ENCODE measurements at regions not wholly inside any gene's neighbourhood (a gene's known extent, or its start where the extent isn't known, plus 50 kb on each side); places are given as distances from the start of the nearest gene placed in this dataset.

DNA sequence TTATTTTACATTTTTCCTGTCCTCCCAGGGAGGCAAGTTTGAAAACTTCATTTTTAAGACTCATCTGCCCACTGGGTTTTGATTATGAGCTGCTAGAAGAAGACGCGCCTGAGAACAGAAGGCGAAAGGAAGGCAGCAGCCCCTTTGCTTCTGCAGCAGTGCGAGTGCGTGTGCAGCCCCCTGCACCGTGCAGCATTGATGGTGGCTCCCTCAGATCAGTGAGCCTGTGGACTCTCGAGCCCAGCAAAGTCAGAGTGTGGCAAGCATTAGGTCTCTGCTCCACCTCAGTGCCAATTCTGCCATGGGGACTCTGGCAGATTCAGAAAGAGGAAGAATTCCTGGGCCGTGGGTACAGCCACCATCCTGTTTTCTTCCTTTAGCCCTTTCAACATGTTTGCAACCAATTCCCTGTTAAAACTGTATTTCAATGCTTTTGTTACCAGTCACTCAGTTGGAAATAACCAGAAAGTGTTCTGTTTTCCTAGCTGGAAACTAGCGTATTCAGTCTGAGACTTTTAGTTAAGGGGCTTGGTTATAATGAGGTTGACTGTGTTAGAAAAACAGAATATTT is 134.8 kb upstream of the OGFRL1 start:
- H3K36me3 Mint-ChIP-seq (ENCODE audit: low read depth), result no peaks in the 10 kb centered on the region
- TF ChIP-seq, protein P1, sequence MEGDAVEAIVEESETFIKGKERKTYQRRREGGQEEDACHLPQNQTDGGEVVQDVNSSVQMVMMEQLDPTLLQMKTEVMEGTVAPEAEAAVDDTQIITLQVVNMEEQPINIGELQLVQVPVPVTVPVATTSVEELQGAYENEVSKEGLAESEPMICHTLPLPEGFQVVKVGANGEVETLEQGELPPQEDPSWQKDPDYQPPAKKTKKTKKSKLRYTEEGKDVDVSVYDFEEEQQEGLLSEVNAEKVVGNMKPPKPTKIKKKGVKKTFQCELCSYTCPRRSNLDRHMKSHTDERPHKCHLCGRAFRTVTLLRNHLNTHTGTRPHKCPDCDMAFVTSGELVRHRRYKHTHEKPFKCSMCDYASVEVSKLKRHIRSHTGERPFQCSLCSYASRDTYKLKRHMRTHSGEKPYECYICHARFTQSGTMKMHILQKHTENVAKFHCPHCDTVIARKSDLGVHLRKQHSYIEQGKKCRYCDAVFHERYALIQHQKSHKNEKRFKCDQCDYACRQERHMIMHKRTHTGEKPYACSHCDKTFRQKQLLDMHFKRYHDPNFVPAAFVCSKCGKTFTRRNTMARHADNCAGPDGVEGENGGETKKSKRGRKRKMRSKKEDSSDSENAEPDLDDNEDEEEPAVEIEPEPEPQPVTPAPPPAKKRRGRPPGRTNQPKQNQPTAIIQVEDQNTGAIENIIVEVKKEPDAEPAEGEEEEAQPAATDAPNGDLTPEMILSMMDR (IDR thresholded peaks at IDR 0.05; ENCODE audit: unreplicated experiment in 3 of 3), result no peak
- no peak overlapping the region for H3K27ac Mint-ChIP-seq
- H3K4me3 Mint-ChIP-seq, result no peak overlapping the region
- H3K27me3 Mint-ChIP-seq (ENCODE audit: low read depth), result no peaks in the 10 kb centered on the region
- no peaks in the 10 kb centered on the region for H3K9me3 Mint-ChIP-seq
- no peaks in the 10 kb centered on the region for H3K4me1 Mint-ChIP-seq

DNA sequence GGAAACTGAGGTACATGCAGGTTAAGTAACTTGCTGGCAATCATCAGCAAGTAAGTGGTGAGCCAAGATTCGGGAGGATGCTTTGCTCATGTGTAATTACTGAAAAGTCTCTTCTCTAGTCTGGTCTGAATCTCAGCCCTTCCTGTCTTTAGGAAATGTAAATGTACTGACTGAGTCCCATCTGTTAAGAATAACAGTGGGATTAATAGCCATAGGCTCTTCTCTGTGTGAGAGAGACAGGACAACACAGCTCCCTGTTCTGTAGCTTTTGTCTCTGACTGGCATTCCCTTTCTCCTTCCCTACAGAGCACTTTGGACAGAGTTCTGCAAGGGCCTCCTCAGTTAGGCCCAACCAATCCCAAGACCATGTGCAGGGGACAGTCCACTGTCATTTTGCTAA is 131.3 kb upstream of the OGFRL1 start:
- Mint-ChIP-seq H3K4me3 (no peak overlapping the region), H3K4me1 (no peaks in the 10 kb centered on the region), H3K27me3 (ENCODE audit: low read depth) (no peaks in the 10 kb centered on the region), H3K9me3 (no peaks in the 10 kb centered on the region), H3K27ac (no peak overlapping the region), H3K36me3 (ENCODE audit: low read depth) (no peaks in the 10 kb centered on the region)
- TF ChIP-seq, protein P1 (IDR thresholded peaks at IDR 0.05; ENCODE audit: unreplicated experiment in 3 of 3), result no peak

DNA sequence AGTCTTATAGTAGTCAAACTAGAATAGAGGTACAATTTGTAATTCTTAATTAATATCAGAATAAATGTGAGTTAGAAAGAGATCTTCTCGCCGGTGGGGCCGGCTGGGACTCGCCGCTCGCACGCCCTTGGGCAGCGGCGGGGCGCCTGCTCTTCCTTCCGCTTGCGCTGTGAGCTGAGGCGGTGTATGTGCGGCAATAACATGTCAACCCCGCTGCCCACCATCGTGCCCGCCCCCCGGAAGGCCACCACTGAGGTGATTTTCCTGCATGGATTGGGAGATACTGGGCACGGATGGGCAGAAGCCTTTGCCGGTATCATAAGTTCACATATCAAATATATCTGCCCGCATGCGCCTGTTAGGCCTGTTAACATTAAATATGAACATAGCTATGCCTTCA is 123.7 kb upstream of the OGFRL1 start:
- H3K4me3 Mint-ChIP-seq, result no peak overlapping the region
- TF ChIP-seq, protein P1 (IDR thresholded peaks at IDR 0.05; ENCODE audit: unreplicated experiment in 3 of 3), result no peak
- no peaks in the 10 kb centered on the region for H3K36me3 Mint-ChIP-seq (ENCODE audit: low read depth)
- no peaks in the 10 kb centered on the region for H3K9me3 Mint-ChIP-seq
- no peak overlapping the region for H3K27ac Mint-ChIP-seq
- H3K27me3 Mint-ChIP-seq (ENCODE audit: low read depth), result no peaks in the 10 kb centered on the region
- no peaks in the 10 kb centered on the region for H3K4me1 Mint-ChIP-seq

DNA sequence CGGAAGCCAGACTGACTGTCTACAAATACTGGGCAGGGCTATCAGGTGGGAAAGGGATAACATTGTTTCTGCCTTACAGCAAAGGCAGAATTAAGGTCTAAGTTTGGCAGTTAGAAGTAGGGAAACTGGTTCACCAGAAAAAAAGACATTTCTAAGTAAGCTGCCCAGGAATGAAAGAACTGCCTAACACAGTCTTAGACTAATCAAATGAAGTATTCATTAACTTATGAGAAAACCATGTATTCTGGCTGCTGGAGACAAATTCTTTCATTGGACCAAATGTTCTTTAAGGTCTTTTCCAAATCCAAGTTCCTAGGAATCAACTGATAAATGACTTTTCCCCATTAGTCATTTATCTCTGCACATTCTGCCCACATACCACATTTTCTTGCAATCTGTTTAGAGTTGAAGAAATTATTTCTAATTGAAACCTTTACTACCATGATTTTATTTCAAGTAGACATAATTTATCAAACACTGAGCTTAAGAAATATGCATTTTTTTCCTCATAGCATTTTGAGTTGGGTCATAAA is 120.3 kb upstream of the OGFRL1 start:
- Mint-ChIP-seq H3K36me3 (ENCODE audit: low read depth) (no peaks in the 10 kb centered on the region), H3K27ac (no peak overlapping the region), H3K4me1 (no peaks in the 10 kb centered on the region), H3K4me3 (no peak overlapping the region), H3K27me3 (ENCODE audit: low read depth) (no peaks in the 10 kb centered on the region), H3K9me3 (no peaks in the 10 kb centered on the region)
- TF ChIP-seq, protein P1 (IDR thresholded peaks at IDR 0.05; ENCODE audit: unreplicated experiment in 3 of 3), result no peak

DNA sequence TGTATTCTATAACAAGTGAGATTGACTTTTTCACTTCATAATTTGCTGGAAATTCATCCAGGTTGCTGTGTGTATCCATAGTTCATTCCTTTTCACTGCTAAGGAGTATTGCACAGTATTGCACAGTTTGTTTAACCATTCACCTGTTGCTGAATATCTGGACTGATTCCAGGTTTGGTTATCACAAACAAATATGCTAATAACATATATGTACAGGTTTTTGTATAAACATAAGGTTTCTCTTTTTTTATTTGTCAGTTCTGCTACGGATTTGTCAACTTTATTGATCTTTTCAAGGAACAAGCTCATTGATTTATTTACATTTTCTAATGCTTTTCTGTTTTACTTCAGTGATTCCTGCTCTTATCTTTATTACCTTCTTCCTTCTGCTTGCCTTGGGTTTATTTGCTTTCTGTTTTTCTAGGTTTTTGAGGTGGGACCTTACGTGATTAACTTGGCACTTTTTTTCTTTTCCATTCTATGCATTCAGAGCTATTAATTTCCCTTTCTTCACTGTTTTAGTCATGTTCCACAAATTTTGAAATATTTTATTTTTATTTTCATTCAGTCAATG is 117.0 kb upstream of the OGFRL1 start:
- no peak overlapping the region for H3K4me3 Mint-ChIP-seq
- no peak overlapping the region for H3K27ac Mint-ChIP-seq
- H3K9me3 Mint-ChIP-seq, result no peaks in the 10 kb centered on the region
- no peaks in the 10 kb centered on the region for H3K4me1 Mint-ChIP-seq
- TF ChIP-seq, protein P1 (IDR thresholded peaks at IDR 0.05; ENCODE audit: unreplicated experiment in 3 of 3), result no peak
- H3K36me3 Mint-ChIP-seq (ENCODE audit: low read depth), result no peaks in the 10 kb centered on the region
- H3K27me3 Mint-ChIP-seq (ENCODE audit: low read depth), result no peaks in the 10 kb centered on the region

Data from nephron (organoid).